OCI-LY1 (cell line): ENCODE measurements at regions not wholly inside any gene's neighbourhood (a gene's known extent, or its start where the extent isn't known, plus 50 kb on each side); places are given as distances from the start of the nearest gene placed in this dataset.

Experiments used
- H2AFZ ChIP-seq: fragments of 200-600 bp; sonication (generic), shearing (Covaris generic); 2 replicates; pipeline ENCODE4 v1.6.0; 2014; ENCODE audit warnings: antibody characterized with exemption, mild to moderate bottlenecking, low read length
- H3F3A ChIP-seq: fragments of 200-600 bp; sonication (generic), shearing (Covaris generic); 2 replicates; pipeline ENCODE4 v1.6.0; 2014; ENCODE audit warnings: mild to moderate bottlenecking, antibody characterized with exemption, low read length, moderate library complexity; ENCODE audit not compliant: insufficient read depth
- H3K27ac ChIP-seq: fragments of 200-600 bp; sonication (generic); 2 replicates; pipeline ENCODE4 v1.5.1; 2014; ENCODE audit warnings: low read length, mixed run types, mild to moderate bottlenecking, low read depth; ENCODE audit not compliant: poor library complexity, severe bottlenecking
- H3K27me3 ChIP-seq: fragments of 200-600 bp; sonication (generic); 2 replicates; pipeline ENCODE4 v1.6.0; 2014; ENCODE audit warnings: antibody characterized with exemption, mild to moderate bottlenecking, low read length, moderate library complexity; ENCODE audit not compliant: insufficient read depth
- H3K36me3 ChIP-seq: fragments of 200-600 bp; sonication (generic); 2 replicates; pipeline ENCODE4 v1.6.1; 2014; ENCODE audit warnings: mild to moderate bottlenecking, antibody characterized with exemption, low read length, moderate library complexity, mixed read lengths; ENCODE audit not compliant: insufficient read depth
- H3K4me1 ChIP-seq: fragments of 200-600 bp; sonication (generic); 2 replicates; pipeline ENCODE4 v1.5.1; 2014; ENCODE audit warnings: mild to moderate bottlenecking, low read length, moderate library complexity; ENCODE audit not compliant: insufficient read depth, severe bottlenecking
- H3K4me2 ChIP-seq: fragments of 200-600 bp; sonication (generic), shearing (Covaris generic); 2 replicates; pipeline ENCODE4 v1.6.1; 2014; ENCODE audit warnings: low read length
- H3K4me3 ChIP-seq: fragments of 200-600 bp; sonication (generic); 2 replicates; pipeline ENCODE4 v1.5.1; 2014; ENCODE audit warnings: low read length, low read depth, mild to moderate bottlenecking, mixed read lengths; ENCODE audit not compliant: poor library complexity, severe bottlenecking
- H3K79me2 ChIP-seq: fragments of 200-600 bp; shearing (Covaris generic); 2 replicates; pipeline ENCODE4 v1.6.1; 2016; ENCODE audit warnings: mixed run types, low read length, mixed read lengths; ENCODE audit not compliant: insufficient read depth
- H3K9ac ChIP-seq: fragments of 200-600 bp; sonication (generic), shearing (Covaris generic); 2 replicates; pipeline ENCODE4 v1.6.1; 2014; ENCODE audit warnings: mild to moderate bottlenecking, low read length, mixed read lengths
- H3K9me2 ChIP-seq: fragments of 200-600 bp; sonication (generic), shearing (Covaris generic); 2 replicates; pipeline ENCODE4 v1.6.1; 2014; ENCODE audit warnings: low read depth, mild to moderate bottlenecking, low read length, mixed read lengths
- H3K9me3 ChIP-seq: fragments of 200-600 bp; shearing (Covaris generic); 2 replicates; pipeline ENCODE4 v1.6.1; 2014; ENCODE audit warnings: low read length, mixed read lengths
- H4K20me1 ChIP-seq: fragments of 200-600 bp; sonication (generic), shearing (Covaris generic); 2 replicates; pipeline ENCODE4 v1.6.0; 2016; ENCODE audit warnings: mild to moderate bottlenecking, low read length; ENCODE audit not compliant: insufficient read depth
- EZH2 ChIP-seq: fragments of 200-600 bp; sonication (generic), shearing (Covaris generic); IDR thresholded peaks from 2 replicates; pipeline ENCODE4 v1.8.0; 2017; ENCODE audit warnings: borderline replicate concordance, mixed run types, mild to moderate bottlenecking, antibody characterized with exemption, low read length, moderate library complexity, mixed read lengths
- TF ChIP-seq, protein P1 (sequence below): fragments of 200-600 bp; sonication (generic), shearing (Covaris generic); IDR thresholded peaks from 2 replicates; pipeline ENCODE4 v1.5.1; 2017; ENCODE audit warnings: mild to moderate bottlenecking, antibody characterized with exemption, low read length, moderate library complexity, mixed read lengths

DNA sequence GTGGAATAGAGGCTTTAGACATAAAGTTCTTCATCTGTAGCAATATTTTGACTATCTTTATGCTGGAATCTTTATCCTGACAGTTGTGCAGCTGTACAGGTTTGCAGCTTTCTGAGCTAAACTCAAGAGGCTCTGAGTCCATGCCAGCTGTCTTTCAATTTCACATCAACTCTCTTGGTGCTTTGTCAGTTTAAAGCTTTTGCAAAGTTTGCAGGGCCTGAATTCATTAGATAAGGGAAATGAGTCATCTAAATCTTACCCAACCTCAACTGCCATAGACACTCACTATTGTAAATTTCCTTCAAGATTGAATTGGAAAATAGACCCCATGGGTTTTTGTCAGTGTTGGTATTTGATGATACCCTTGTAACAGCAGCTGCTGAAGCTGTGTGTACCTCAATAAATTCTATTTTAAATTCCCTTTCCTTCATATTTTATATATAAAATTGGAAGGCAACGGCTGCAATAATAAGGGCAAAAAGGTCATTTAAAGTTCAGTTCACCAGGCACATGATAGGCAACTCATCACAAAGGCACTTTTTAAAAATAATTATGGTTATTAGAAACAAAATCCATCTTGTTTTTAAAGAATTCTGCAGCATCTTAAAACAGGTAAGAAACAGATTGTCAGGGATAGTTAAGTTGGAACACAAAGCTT lies 169.9 kb upstream of the SLC39A10 start:
- TF ChIP-seq, protein P1, sequence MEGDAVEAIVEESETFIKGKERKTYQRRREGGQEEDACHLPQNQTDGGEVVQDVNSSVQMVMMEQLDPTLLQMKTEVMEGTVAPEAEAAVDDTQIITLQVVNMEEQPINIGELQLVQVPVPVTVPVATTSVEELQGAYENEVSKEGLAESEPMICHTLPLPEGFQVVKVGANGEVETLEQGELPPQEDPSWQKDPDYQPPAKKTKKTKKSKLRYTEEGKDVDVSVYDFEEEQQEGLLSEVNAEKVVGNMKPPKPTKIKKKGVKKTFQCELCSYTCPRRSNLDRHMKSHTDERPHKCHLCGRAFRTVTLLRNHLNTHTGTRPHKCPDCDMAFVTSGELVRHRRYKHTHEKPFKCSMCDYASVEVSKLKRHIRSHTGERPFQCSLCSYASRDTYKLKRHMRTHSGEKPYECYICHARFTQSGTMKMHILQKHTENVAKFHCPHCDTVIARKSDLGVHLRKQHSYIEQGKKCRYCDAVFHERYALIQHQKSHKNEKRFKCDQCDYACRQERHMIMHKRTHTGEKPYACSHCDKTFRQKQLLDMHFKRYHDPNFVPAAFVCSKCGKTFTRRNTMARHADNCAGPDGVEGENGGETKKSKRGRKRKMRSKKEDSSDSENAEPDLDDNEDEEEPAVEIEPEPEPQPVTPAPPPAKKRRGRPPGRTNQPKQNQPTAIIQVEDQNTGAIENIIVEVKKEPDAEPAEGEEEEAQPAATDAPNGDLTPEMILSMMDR = no peak
- no peak for TF ChIP-seq EZH2
- Histone ChIP-seq H3K36me3 (no peaks in the 10 kb centered on the region), H3F3A (no peaks in the 10 kb centered on the region), H3K9me3 (no peaks in the 10 kb centered on the region), H2AFZ (no peak overlapping the region), H3K4me2 (no peak overlapping the region), H3K9ac (no peak overlapping the region), H3K9me2 (no peaks in the 10 kb centered on the region), H3K27me3 (no peaks in the 10 kb centered on the region), H3K27ac (no peak overlapping the region), H4K20me1 (no peaks in the 10 kb centered on the region), H3K4me3 (no peak overlapping the region), H3K4me1 (no peaks in the 10 kb centered on the region), H3K79me2 (no peaks in the 10 kb centered on the region)

DNA sequence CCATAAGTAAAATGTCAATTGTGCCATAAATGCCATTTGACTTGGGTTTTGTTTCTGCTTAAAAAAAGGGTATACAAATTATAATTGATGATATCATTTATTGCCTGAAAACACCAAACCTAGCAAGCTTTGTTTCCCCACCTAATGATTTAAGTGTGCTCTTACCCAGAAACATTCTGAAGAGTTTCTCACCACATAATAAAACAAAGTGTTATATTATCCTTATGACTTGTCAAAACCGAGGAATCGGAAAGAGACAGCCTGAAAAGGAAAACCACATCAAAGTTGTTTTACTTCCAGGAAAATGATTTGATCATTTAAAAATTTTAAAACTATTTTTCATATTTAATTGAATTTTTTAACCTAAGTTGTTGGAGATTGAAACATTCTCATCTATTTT lies 170.5 kb upstream of the SLC39A10 start:
- Histone ChIP-seq H3K9ac (no peak overlapping the region), H3K27ac (no peak overlapping the region), H3K9me2 (no peaks in the 10 kb centered on the region), H3F3A (no peaks in the 10 kb centered on the region), H3K36me3 (no peaks in the 10 kb centered on the region), H3K27me3 (no peaks in the 10 kb centered on the region), H3K4me2 (no peak overlapping the region), H2AFZ (no peak overlapping the region), H3K9me3 (no peaks in the 10 kb centered on the region), H3K4me1 (no peaks in the 10 kb centered on the region), H4K20me1 (no peaks in the 10 kb centered on the region), H3K79me2 (no peaks in the 10 kb centered on the region), H3K4me3 (no peak overlapping the region)
- TF ChIP-seq EZH2 = no peak
- TF ChIP-seq, protein P1 = no peak

DNA sequence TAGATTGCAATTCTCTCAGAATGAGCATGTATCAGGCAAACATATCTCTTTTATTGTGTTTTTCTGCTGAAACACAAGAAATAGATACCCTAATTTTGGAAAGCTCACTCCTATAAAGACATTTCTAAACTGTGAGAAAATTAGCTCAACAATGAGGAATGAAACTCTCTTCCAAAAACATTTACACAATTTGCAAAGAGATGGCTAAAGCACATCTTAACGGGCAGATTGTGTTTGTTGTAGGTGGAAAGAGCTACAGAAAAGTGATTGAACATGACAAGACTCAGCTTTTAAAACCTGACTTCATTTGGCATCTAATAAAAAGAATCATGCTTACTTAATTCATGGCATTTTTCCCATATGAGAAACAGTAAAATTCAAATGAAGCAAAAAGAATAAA lies 175.0 kb upstream of the SLC39A10 start:
- Histone ChIP-seq H3K9me3 (no peaks in the 10 kb centered on the region), H3K79me2 (no peaks in the 10 kb centered on the region), H3K4me2 (no peak overlapping the region), H3F3A (no peaks in the 10 kb centered on the region), H4K20me1 (no peaks in the 10 kb centered on the region), H3K36me3 (no peaks in the 10 kb centered on the region), H2AFZ (no peak overlapping the region), H3K27me3 (no peaks in the 10 kb centered on the region), H3K27ac (no peak overlapping the region), H3K4me3 (no peak overlapping the region), H3K9me2 (no peaks in the 10 kb centered on the region), H3K4me1 (no peaks in the 10 kb centered on the region), H3K9ac (no peak overlapping the region)
- TF ChIP-seq, protein P1 = no peak
- no peak for TF ChIP-seq EZH2
